ENCODE measurements at regions not wholly inside any gene's neighbourhood (a gene's known extent, or its start where the extent isn't known, plus 50 kb on each side); places are given as distances from the start of the nearest gene placed in this dataset.

DNA sequence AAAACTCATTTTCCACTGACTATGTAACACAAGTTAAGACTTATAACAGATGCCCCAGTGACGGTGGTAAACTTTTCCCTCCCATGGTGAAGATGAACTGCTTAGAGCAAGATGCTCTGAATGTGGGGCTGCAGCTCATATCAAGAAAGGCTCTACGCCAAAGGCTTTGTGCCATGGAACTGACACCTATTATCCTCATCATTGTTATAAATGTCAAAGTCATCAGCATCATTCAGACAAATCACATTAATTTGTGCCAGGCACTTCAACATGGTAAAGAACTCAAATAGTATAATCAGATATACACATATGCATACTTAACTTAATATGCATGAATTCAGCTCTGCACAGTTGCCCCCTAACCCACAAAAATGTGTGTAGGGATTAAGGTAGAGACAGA is 305.9 kb upstream of the ATP10B start:
- peaks cover 2% of the 10 kb centered on the region for H3K9me3 Mint-ChIP-seq

GRCh38 chr5:161155451-161155850 is 303.4 kb upstream of the ATP10B start:
- no peak overlapping the region for H3K4me3 Mint-ChIP-seq
- no peaks in the 10 kb centered on the region for H3K36me3 Mint-ChIP-seq (ENCODE audit: low read depth)
- no peak for DNase-seq (ENCODE audit: low read depth, low spot score)
- peaks cover 3% of the 10 kb centered on the region for H3K27me3 Mint-ChIP-seq (ENCODE audit: low read depth)
- TF ChIP-seq CTCF (conservative IDR thresholded peaks at IDR 0.05), result no peak
- H3K27ac Mint-ChIP-seq (ENCODE audit: unreplicated experiment), result no peak overlapping the region
- peaks cover 2% of the 10 kb centered on the region for H3K9me3 Mint-ChIP-seq
- no peaks in the 10 kb centered on the region for H3K4me1 Mint-ChIP-seq

More for the DNA sequence above, 305.9 kb upstream of the ATP10B start:
- DNase-seq (ENCODE audit: low read depth, low spot score), result no peak
- Mint-ChIP-seq H3K4me1 (no peaks in the 10 kb centered on the region), H3K27ac (ENCODE audit: unreplicated experiment) (no peak overlapping the region), H3K27me3 (ENCODE audit: low read depth) (peaks cover 3% of the 10 kb centered on the region), H3K4me3 (no peak overlapping the region), H3K36me3 (ENCODE audit: low read depth) (no peaks in the 10 kb centered on the region)
- TF ChIP-seq CTCF (conservative IDR thresholded peaks at IDR 0.05), result no peak

GRCh38 chr5:161152415-161152940 is 300.5 kb upstream of the ATP10B start:
- Mint-ChIP-seq H3K27ac (ENCODE audit: unreplicated experiment) (no peak overlapping the region), H3K27me3 (ENCODE audit: low read depth) (no peaks in the 10 kb centered on the region), H3K4me3 (no peak overlapping the region), H3K4me1 (no peaks in the 10 kb centered on the region), H3K9me3 (peaks cover 4% of the 10 kb centered on the region), H3K36me3 (ENCODE audit: low read depth) (no peaks in the 10 kb centered on the region)
- DNase-seq (ENCODE audit: low read depth, low spot score), result no peak
- no peak for TF ChIP-seq CTCF (conservative IDR thresholded peaks at IDR 0.05)

- no peak for TF ChIP-seq CTCF (conservative IDR thresholded peaks at IDR 0.05)
- H3K4me3 Mint-ChIP-seq, result no peak overlapping the region
- H3K4me1 Mint-ChIP-seq, result no peaks in the 10 kb centered on the region
- no peaks in the 10 kb centered on the region for H3K36me3 Mint-ChIP-seq (ENCODE audit: low read depth)
- DNase-seq (ENCODE audit: low read depth, low spot score), result no peak
- H3K9me3 Mint-ChIP-seq, result peaks cover 6% of the 10 kb centered on the region
- H3K27ac Mint-ChIP-seq (ENCODE audit: unreplicated experiment), result no peak overlapping the region
- no peaks in the 10 kb centered on the region for H3K27me3 Mint-ChIP-seq (ENCODE audit: low read depth)
Measured at GRCh38 chr5:161150441-161150988, 298.5 kb upstream of the ATP10B start.

DNA sequence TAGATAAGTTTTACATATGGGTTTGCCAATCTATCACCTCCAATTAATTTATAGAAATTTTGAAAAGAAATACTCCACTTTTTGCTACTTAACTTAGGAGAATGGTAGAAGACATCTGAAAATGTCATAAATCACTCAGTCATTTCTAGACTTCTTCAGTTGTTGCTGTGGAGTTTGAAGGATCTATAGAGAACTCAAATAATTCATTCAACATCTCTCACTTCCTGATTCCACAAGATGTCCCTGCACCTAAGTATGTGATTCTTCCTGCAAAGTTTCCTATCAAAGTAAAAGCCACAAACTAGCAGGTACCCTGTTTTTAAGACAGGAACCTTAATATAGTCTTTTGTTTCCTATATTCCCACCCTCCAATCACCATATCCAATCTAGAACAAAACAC is 297.1 kb upstream of the ATP10B start:
- no peak for TF ChIP-seq CTCF (conservative IDR thresholded peaks at IDR 0.05)
- no peak overlapping the region for H3K27ac Mint-ChIP-seq (ENCODE audit: unreplicated experiment)
- H3K36me3 Mint-ChIP-seq (ENCODE audit: low read depth), result no peaks in the 10 kb centered on the region
- no peaks in the 10 kb centered on the region for H3K4me1 Mint-ChIP-seq
- no peak overlapping the region for H3K4me3 Mint-ChIP-seq
- peaks cover 8% of the 10 kb centered on the region for H3K9me3 Mint-ChIP-seq
- H3K27me3 Mint-ChIP-seq (ENCODE audit: low read depth), result no peaks in the 10 kb centered on the region
- DNase-seq (ENCODE audit: low read depth, low spot score), result no peak
